HepG2 (cell line): ENCODE measurements at regions not wholly inside any gene's neighbourhood (a gene's known extent, or its start where the extent isn't known, plus 50 kb on each side); places are given as distances from the start of the nearest gene placed in this dataset.

Source experiments
- ATAC-seq: fragments of 200-7000 bp; cut with Tn5 transposase; 3 replicates; pipeline ENCODE4 v1.9.1; 2020; ENCODE audit warnings: mild to moderate bottlenecking, moderate library complexity
- BruUV-seq: library from RNA; stranded (reverse); fragments of 400-500 nt; replicated peaks from 2 replicates; lab custom pipeline; 2021; lab: Mats Ljungman, UMichigan
- CTCF ChIA-PET: fragments of 300-600 bp; formaldehyde crosslinking; extraction: SDS; loops from one replicate; lab custom pipeline; 2021; ENCODE audit warnings: low total read pairs, inconsistent platforms, low intra/inter-chr PET ratio; lab: Yijun Ruan, JAX
- POLR2A ChIA-PET: fragments of 350-600 bp; sonication (Branson Sonifier 250); formaldehyde crosslinking; loops from one replicate; lab custom pipeline; 2020; ENCODE audit warnings: antibody characterized with exemption, inconsistent platforms; lab: Yijun Ruan, JAX
- DNase-seq: peaks from one replicate; pipeline ENCODE4 v3.0.0-alpha.2; 2015; ENCODE audit warnings: low spot score
- FAIRE-seq: peaks from 3 replicates; lab custom pipeline; 2011; peaks lifted over from hg19 to GRCh38; lab: Jason Lieb, UNC
- H2AFZ ChIP-seq: one replicate; pipeline ENCODE4 v1.6.1; 2011; ENCODE audit warnings: low read length, inconsistent platforms
- H3K27ac ChIP-seq: fragments of 300-600 bp; 3 replicates; pipeline ENCODE4 v1.8.0; 2011; ENCODE audit warnings: mixed run types, mild to moderate bottlenecking, mixed read lengths, low read length, inconsistent platforms; ENCODE audit not compliant: insufficient read depth; ENCODE audit errors: extremely low read length
- H3K27me3 ChIP-seq, 2 experiments: fragments of 200-600 bp in 1 of 2; 2 replicates in 1 of 2; 3 replicates in 1 of 2; pipeline versions ENCODE4 v1.6.0 to v1.8.0; 2011; ENCODE audit warnings: low read length in 2 of 2, mild to moderate bottlenecking in 2 of 2, moderate library complexity in 2 of 2, inconsistent platforms in 1 of 2; ENCODE audit not compliant: insufficient read depth in 2 of 2, control insufficient read depth in 1 of 2
- H3K36me3 ChIP-seq, 2 experiments: fragments of 200-600 bp in 1 of 2; replicated peaks in 1 of 2; 2 replicates in 1 of 2; 3 replicates in 1 of 2; pipeline versions ENCODE4 v1.5.1 to v1.8.0; 2011; ENCODE audit warnings: low read length in 2 of 2, inconsistent platforms in 1 of 2; ENCODE audit not compliant: insufficient read depth in 2 of 2, control insufficient read depth in 1 of 2
- H3K4me1 ChIP-seq: 2 replicates; pipeline ENCODE4 v1.5.1; 2012; ENCODE audit warnings: low read length, inconsistent platforms; ENCODE audit not compliant: insufficient read depth
- H3K4me2 ChIP-seq: 2 replicates; pipeline ENCODE4 v1.6.0; 2011; ENCODE audit warnings: low read depth, low read length, inconsistent platforms
- H3K4me3 ChIP-seq, 3 experiments: fragments of 200-600 bp in 1 of 3; sonication (generic), shearing (Covaris generic) in 1 of 3; replicated peaks in 1 of 3; 2 replicates each; pipeline ENCODE4 v1.5.1; 2011 to 2016; ENCODE audit warnings: low read length in 3 of 3, inconsistent platforms in 2 of 3, low read depth in 2 of 3, mild to moderate bottlenecking in 2 of 3, control low read depth in 1 of 3, mixed read lengths in 1 of 3; ENCODE audit not compliant: insufficient read depth in 1 of 3
- H3K79me2 ChIP-seq: one replicate; pipeline ENCODE4 v1.6.1; 2011; ENCODE audit warnings: low read length, inconsistent platforms; ENCODE audit not compliant: insufficient read depth
- H3K9ac ChIP-seq: 2 replicates; pipeline ENCODE4 v1.6.0; 2011; ENCODE audit warnings: mild to moderate bottlenecking, low read depth, low read length, inconsistent platforms; ENCODE audit not compliant: insufficient read depth
- H3K9me3 ChIP-seq: 2 replicates; pipeline ENCODE4 v1.5.1; 2012; ENCODE audit warnings: mild to moderate bottlenecking, low read length
- H4K20me1 ChIP-seq: 2 replicates; pipeline ENCODE4 v1.6.0; 2011; ENCODE audit warnings: inconsistent platforms, mild to moderate bottlenecking, low read length, moderate library complexity; ENCODE audit not compliant: insufficient read depth
- ATRX ChIP-seq: sonication (generic); formaldehyde crosslinking; IDR thresholded peaks from 2 replicates; pipeline ENCODE4 v1.4.0; 2020; ENCODE audit warnings: missing genetic modification reagents, borderline replicate concordance
- CSRNP2 ChIP-seq: sonication (generic); formaldehyde crosslinking; conservative IDR thresholded peaks from 2 replicates; pipeline ENCODE4 v1.8.0; 2022; ENCODE audit warnings: low read depth, missing genetic modification reagents
- FOXP1 ChIP-seq, 2 experiments: fragments of 450-650 bp in 1 of 2; IDR thresholded peaks; 2 replicates each; pipeline ENCODE4 v1.6.1; 2017 to 2018; ENCODE audit warnings: antibody characterized with exemption in 1 of 2
- JARID2 ChIP-seq: sonication (generic); formaldehyde crosslinking; IDR thresholded peaks from 2 replicates; pipeline ENCODE4 v1.8.1; 2023; ENCODE audit warnings: missing genetic modification reagents, inconsistent platforms; ENCODE audit not compliant: insufficient replicate concordance
- MIER2 ChIP-seq: IDR thresholded peaks from 2 replicates; pipeline ENCODE4 v1.6.1; 2016; ENCODE audit warnings: missing biosample characterization, missing genetic modification reagents
- PHF21A ChIP-seq: sonication (generic); formaldehyde crosslinking; IDR thresholded peaks from 2 replicates; pipeline ENCODE4 v1.5.0; 2020; ENCODE audit warnings: mild to moderate bottlenecking, missing genetic modification reagents
- RAD21 ChIP-seq: fragments of 450-650 bp; formaldehyde crosslinking; IDR thresholded peaks from 2 replicates; pipeline ENCODE4 v1.5.0; 2020; ENCODE audit warnings: mild to moderate bottlenecking
- SNAI1 ChIP-seq: sonication (generic); formaldehyde crosslinking; IDR thresholded peaks from 2 replicates; pipeline ENCODE4 v1.5.0; 2020; ENCODE audit warnings: mild to moderate bottlenecking, missing genetic modification reagents, borderline replicate concordance
- SOX6 ChIP-seq, 2 experiments: fragments of 450-650 bp in 1 of 2; sonication (generic) in 1 of 2; formaldehyde crosslinking in 1 of 2; IDR thresholded peaks; 2 replicates each; pipeline versions ENCODE4 v1.4.0 to v1.6.1; 2017 to 2020; ENCODE audit warnings: antibody characterized with exemption in 1 of 2, mild to moderate bottlenecking in 1 of 2, missing genetic modification reagents in 1 of 2
- SSRP1 ChIP-seq: IDR thresholded peaks from 2 replicates; pipeline ENCODE4 v1.6.1; 2016; ENCODE audit warnings: control low read depth
- TCF7 ChIP-seq: sonication (generic); IDR thresholded peaks from 2 replicates; pipeline ENCODE4 v1.6.1; 2016; ENCODE audit warnings: antibody characterized with exemption, low read depth
- ZNF160 ChIP-seq: sonication (generic); formaldehyde crosslinking; IDR thresholded peaks from 2 replicates; pipeline ENCODE4 v1.8.0; 2022; ENCODE audit warnings: mild to moderate bottlenecking, inconsistent platforms, missing genetic modification reagents
- ZNF20 ChIP-seq: sonication (generic); formaldehyde crosslinking; IDR thresholded peaks from 2 replicates; pipeline ENCODE4 v1.4.0; 2020; ENCODE audit warnings: mild to moderate bottlenecking, moderate library complexity, missing genetic modification reagents
- ZNF232 ChIP-seq: sonication (generic); formaldehyde crosslinking; IDR thresholded peaks from 2 replicates; pipeline ENCODE4 v1.4.0; 2020; ENCODE audit warnings: missing genetic modification reagents, borderline replicate concordance
- ZNF547 ChIP-seq: sonication (generic); formaldehyde crosslinking; IDR thresholded peaks from 2 replicates; pipeline ENCODE4 v1.5.1; 2020; ENCODE audit warnings: mild to moderate bottlenecking, missing genetic modification reagents
- ZNF780A ChIP-seq: sonication (generic); formaldehyde crosslinking; IDR thresholded peaks from 2 replicates; pipeline ENCODE4 v1.8.0; 2022; ENCODE audit warnings: mild to moderate bottlenecking, missing genetic modification reagents, moderate library complexity
- ZZZ3 ChIP-seq: sonication (generic); formaldehyde crosslinking; IDR thresholded peaks from 2 replicates; pipeline ENCODE4 v1.4.0; 2020; ENCODE audit warnings: missing genetic modification reagents, mild to moderate bottlenecking, borderline replicate concordance
- in situ Hi-C: cut with HindIII; loops from 2 replicates; pipeline ENCODE4 v1.10.0; 2017; ENCODE audit warnings: low pct_unique_long_range_greater_than_20kb; ENCODE audit not compliant: extremely low pct_ligation_motif_present
- intact Hi-C: fragments of 100-400 bp; cut with micrococcal nuclease; formaldehyde crosslinking; loops from one replicate; pipeline ENCODE4 v1.10.0; 2022; ENCODE audit not compliant: unreplicated experiment

DNA sequence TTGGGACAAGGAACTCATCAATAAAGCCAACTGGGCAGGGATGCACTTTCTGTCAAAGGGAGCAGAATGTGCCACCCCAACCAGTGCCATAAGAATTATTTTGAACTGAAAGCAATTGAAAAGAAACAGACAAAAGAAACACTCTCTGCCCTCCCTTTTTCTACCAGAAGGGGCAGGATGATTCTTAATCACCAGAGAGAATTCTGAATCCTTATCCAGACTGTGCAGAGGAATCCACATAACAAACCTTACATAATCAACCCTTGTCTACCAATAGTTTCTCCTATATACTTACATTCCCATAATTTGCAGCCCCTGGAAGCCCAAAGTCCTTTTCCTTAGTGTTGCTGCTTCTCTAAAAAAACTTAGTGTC, 520.7 kb upstream of the NBEA start:
- H3K27ac ChIP-seq: no peak overlapping the region
- H3K4me2 ChIP-seq: no peak overlapping the region
- H3K4me3 ChIP-seq: no peak overlapping the region
- H3K27me3 ChIP-seq: no peaks in the 10 kb centered on the region; a peak in 1 of 5 replicates
- FAIRE-seq (no peak), ATAC-seq (no peak), DNase-seq (no peak)
- H3K36me3 ChIP-seq: no peaks in the 10 kb centered on the region
- ChIA-PET CTCF (no interaction called here), POLR2A (no interaction called here)
- H3K9me3 ChIP-seq: no peaks in the 10 kb centered on the region
- no peak overlapping the region for H2AFZ ChIP-seq
- H4K20me1 ChIP-seq: no peaks in the 10 kb centered on the region
- H3K79me2 ChIP-seq: no peaks in the 10 kb centered on the region
- BruUV-seq: no TSS peak
- no peaks in the 10 kb centered on the region for H3K4me1 ChIP-seq
- intact Hi-C loops: no loop called here
- TF ChIP-seq SSRP1 (CRISPR knock-in tag): no peak
- TF ChIP-seq ZNF20 (CRISPR knock-in tag): no peak
- TF ChIP-seq FOXP1 (IDR thresholded peaks at IDR 0.05): no peak
- no peak for TF ChIP-seq FOXP1 (CRISPR knock-in tag; IDR thresholded peaks at IDR 0.05)
- TF ChIP-seq ATRX: no peak
- TF ChIP-seq RAD21 (CRISPR knock-in tag): no peak
- no peak for TF ChIP-seq JARID2
- no peak for TF ChIP-seq MIER2 (CRISPR knock-in tag)
- no peak for TF ChIP-seq SOX6 (IDR thresholded peaks at IDR 0.05)
- no peak for TF ChIP-seq SOX6 (CRISPR knock-in tag; IDR thresholded peaks at IDR 0.05)
- no peak for TF ChIP-seq CSRNP2 (CRISPR knock-in tag)
- no peak for TF ChIP-seq TCF7
- TF ChIP-seq ZNF160 (CRISPR knock-in tag): no peak
- no peak for TF ChIP-seq SNAI1 (CRISPR knock-in tag)
- TF ChIP-seq ZZZ3 (CRISPR knock-in tag): no peak
- TF ChIP-seq ZNF780A (CRISPR knock-in tag): no peak
- no peak for TF ChIP-seq PHF21A (CRISPR knock-in tag)
- TF ChIP-seq ZNF232 (CRISPR knock-in tag): no peak
- no peak for TF ChIP-seq ZNF547 (CRISPR knock-in tag)
- no peak overlapping the region for H3K9ac ChIP-seq
- in situ Hi-C loops: no loop called here
